ENCODE measurements at regions not wholly inside any gene's neighbourhood (a gene's known extent, or its start where the extent isn't known, plus 50 kb on each side); places are given as distances from the start of the nearest gene placed in this dataset.

DNA sequence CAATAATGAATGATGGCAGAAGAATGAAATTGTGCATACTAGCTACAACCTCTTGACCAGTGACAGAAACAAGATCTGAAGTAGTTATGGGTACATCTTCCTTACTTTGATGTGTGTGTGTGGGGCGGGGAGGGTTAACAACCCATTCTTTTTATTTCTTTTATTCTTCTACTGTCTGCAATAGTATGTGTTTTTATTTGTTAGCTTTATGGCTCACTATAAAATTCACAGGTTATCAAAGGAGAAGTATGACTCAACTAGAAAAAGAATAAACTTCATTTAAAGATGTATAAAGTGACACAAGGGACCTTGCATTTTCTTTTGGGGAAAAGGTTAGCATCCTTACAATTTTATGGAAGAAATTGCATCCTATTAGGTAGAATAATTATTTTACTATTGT is 430.5 kb downstream of the DAD1 start (continued):
- TF ChIP-seq, protein P1, sequence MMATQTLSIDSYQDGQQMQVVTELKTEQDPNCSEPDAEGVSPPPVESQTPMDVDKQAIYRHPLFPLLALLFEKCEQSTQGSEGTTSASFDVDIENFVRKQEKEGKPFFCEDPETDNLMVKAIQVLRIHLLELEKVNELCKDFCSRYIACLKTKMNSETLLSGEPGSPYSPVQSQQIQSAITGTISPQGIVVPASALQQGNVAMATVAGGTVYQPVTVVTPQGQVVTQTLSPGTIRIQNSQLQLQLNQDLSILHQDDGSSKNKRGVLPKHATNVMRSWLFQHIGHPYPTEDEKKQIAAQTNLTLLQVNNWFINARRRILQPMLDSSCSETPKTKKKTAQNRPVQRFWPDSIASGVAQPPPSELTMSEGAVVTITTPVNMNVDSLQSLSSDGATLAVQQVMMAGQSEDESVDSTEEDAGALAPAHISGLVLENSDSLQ (IDR thresholded peaks at IDR 0.05) = no peak
- TF ChIP-seq MYB (IDR thresholded peaks at IDR 0.05; ENCODE audit: borderline replicate concordance, low read depth, low read length) (no peak), KDM1A (IDR thresholded peaks at IDR 0.05; ENCODE audit: borderline replicate concordance) (no peak)

DNA sequence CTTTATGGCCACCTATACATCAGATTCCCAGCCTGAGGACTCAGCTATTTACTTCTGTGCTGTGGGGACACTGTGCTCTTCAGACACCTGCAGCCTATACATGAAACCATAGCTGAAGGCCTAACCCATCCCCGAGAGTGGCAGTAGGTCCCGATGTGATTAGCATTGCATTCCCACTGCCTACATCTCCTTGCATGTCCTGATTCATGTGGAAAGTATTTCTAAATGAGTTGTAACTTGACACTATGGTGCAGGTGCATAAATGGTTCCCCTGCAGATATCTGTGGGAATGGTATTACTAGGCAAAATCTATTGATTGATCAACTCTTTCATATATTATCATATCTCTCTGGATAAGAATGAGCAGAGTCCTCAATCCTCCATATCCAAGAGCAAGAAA is 433.5 kb downstream of the DAD1 start:
- peaks cover 0 to 2% of the 10 kb centered on the region in 2 experiments; a peak in 1 of 4 replicates for H3K27me3 ChIP-seq (replicated peaks in 1 of 2; ENCODE audit: control insufficient read depth in 2 of 2, insufficient read depth in 2 of 2, low read length in 1 of 2)
- no peak overlapping the region for H3K4me3 ChIP-seq
- ChIA-PET SMC1A (ENCODE audit: uncharacterized antibody, unreplicated experiment) (no interaction called here), RAD21 (ENCODE audit: unreplicated experiment) (no interaction called here), POLR2A (no interaction called here), CTCF (interaction anchor here (1.3 kb wide), 1 partner anchor 13 kb away, joined by 3 read pairs; no protein-coding TSS in a partner anchor)
- no peak overlapping the region for H3K9ac ChIP-seq (ENCODE audit: control insufficient read depth, insufficient read depth, low read length)
- no peaks in the 10 kb centered on the region for H3K36me3 ChIP-seq (ENCODE audit: control insufficient read depth in 2 of 2, insufficient read depth in 2 of 2, low read length in 1 of 2)
- TF ChIP-seq HDGF (IDR thresholded peaks at IDR 0.05) = no peak
- TF ChIP-seq, protein P2, sequence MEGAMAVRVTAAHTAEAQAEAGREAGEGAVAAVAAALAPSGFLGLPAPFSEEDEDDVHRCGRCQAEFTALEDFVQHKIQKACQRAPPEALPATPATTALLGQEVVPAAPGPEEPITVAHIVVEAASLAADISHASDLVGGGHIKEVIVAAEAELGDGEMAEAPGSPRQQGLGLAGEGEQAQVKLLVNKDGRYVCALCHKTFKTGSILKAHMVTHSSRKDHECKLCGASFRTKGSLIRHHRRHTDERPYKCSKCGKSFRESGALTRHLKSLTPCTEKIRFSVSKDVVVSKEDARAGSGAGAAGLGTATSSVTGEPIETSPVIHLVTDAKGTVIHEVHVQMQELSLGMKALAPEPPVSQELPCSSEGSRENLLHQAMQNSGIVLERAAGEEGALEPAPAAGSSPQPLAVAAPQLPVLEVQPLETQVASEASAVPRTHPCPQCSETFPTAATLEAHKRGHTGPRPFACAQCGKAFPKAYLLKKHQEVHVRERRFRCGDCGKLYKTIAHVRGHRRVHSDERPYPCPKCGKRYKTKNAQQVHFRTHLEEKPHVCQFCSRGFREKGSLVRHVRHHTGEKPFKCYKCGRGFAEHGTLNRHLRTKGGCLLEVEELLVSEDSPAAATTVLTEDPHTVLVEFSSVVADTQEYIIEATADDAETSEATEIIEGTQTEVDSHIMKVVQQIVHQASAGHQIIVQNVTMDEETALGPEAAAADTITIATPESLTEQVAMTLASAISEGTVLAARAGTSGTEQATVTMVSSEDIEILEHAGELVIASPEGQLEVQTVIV (IDR thresholded peaks at IDR 0.05; ENCODE audit: borderline replicate concordance, partially characterized antibody) = no peak
- TF ChIP-seq, protein P3, sequence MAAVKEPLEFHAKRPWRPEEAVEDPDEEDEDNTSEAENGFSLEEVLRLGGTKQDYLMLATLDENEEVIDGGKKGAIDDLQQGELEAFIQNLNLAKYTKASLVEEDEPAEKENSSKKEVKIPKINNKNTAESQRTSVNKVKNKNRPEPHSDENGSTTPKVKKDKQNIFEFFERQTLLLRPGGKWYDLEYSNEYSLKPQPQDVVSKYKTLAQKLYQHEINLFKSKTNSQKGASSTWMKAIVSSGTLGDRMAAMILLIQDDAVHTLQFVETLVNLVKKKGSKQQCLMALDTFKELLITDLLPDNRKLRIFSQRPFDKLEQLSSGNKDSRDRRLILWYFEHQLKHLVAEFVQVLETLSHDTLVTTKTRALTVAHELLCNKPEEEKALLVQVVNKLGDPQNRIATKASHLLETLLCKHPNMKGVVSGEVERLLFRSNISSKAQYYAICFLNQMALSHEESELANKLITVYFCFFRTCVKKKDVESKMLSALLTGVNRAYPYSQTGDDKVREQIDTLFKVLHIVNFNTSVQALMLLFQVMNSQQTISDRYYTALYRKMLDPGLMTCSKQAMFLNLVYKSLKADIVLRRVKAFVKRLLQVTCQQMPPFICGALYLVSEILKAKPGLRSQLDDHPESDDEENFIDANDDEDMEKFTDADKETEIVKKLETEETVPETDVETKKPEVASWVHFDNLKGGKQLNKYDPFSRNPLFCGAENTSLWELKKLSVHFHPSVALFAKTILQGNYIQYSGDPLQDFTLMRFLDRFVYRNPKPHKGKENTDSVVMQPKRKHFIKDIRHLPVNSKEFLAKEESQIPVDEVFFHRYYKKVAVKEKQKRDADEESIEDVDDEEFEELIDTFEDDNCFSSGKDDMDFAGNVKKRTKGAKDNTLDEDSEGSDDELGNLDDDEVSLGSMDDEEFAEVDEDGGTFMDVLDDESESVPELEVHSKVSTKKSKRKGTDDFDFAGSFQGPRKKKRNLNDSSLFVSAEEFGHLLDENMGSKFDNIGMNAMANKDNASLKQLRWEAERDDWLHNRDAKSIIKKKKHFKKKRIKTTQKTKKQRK (IDR thresholded peaks at IDR 0.05; ENCODE audit: low read depth, low read length) = no peak
- TF ChIP-seq ZNF384 (IDR thresholded peaks at IDR 0.05; ENCODE audit: borderline replicate concordance, low read depth, low read length) = no peak
- no peak for TF ChIP-seq HDAC2 (IDR thresholded peaks at IDR 0.05)
- TF ChIP-seq PML (IDR thresholded peaks at IDR 0.05; ENCODE audit: low read length) = no peak
- no peak for TF ChIP-seq NR2C1 (IDR thresholded peaks at IDR 0.05)
- no peak for TF ChIP-seq MEF2A (IDR thresholded peaks at IDR 0.05; ENCODE audit: insufficient read depth, low read depth, low read length)
- TF ChIP-seq EZH2 (IDR thresholded peaks at IDR 0.05; ENCODE audit: borderline replicate concordance, control insufficient read depth, low read depth, low read length) = no peak
- no peak for TF ChIP-seq STAT1 (conservative IDR thresholded peaks at IDR 0.05)
- TF ChIP-seq MEF2B (IDR thresholded peaks at IDR 0.05; ENCODE audit: partially characterized antibody, poor library complexity, severe bottlenecking) = no peak
- TF ChIP-seq ZNF217 (IDR thresholded peaks at IDR 0.05) = no peak
- intact Hi-C loops (cut with micrococcal nuclease; ENCODE audit: unreplicated experiment) (no loop called here), in situ Hi-C loops (cut with MboI) (no loop called here)
- no peak overlapping the region for H2AFZ ChIP-seq (ENCODE audit: control insufficient read depth, low read depth, low read length)
- H3K4me1 ChIP-seq (ENCODE audit: control insufficient read depth, insufficient read depth, low read length) = no peaks in the 10 kb centered on the region
- DNase-seq (ENCODE audit: low read depth, low spot score) (no peak), ATAC-seq (no peak), FAIRE-seq (no peak)
- no peak overlapping the region for H3K27ac ChIP-seq (ENCODE audit: control insufficient read depth, insufficient read depth)
- BruUV-seq (replicated peaks) = no TSS peak
- no peaks in the 10 kb centered on the region for H3K9me3 ChIP-seq (replicated peaks; ENCODE audit: control insufficient read depth, insufficient read depth, low read length)
- no peaks in the 10 kb centered on the region for H4K20me1 ChIP-seq (ENCODE audit: control insufficient read depth, insufficient read depth)
- no peak overlapping the region for H3K4me2 ChIP-seq (ENCODE audit: control insufficient read depth, insufficient read depth)
- 68% methylated on average over 2 of the region's 2 CpGs for WGBS (ENCODE audit: insufficient coverage, insufficient replicate concordance, low lambda C conversion rate, missing lambda C conversion rate)
- no peaks in the 10 kb centered on the region for H3K79me2 ChIP-seq (ENCODE audit: control insufficient read depth, insufficient read depth, low read length)
